ENCODE measurements at regions not wholly inside any gene's neighbourhood (a gene's known extent, or its start where the extent isn't known, plus 50 kb on each side); places are given as distances from the start of the nearest gene placed in this dataset.
"Not testable (repeated sequence)": the region's sequence is repeated elsewhere in the genome, so short reads cannot be mapped to it uniquely, and the experiment has no call there.

- DNase-seq = no peak
These were observed 362.0 kb upstream of the BOD1L1 start for GRCh38 chr4:13989501-13989900.

DNA sequence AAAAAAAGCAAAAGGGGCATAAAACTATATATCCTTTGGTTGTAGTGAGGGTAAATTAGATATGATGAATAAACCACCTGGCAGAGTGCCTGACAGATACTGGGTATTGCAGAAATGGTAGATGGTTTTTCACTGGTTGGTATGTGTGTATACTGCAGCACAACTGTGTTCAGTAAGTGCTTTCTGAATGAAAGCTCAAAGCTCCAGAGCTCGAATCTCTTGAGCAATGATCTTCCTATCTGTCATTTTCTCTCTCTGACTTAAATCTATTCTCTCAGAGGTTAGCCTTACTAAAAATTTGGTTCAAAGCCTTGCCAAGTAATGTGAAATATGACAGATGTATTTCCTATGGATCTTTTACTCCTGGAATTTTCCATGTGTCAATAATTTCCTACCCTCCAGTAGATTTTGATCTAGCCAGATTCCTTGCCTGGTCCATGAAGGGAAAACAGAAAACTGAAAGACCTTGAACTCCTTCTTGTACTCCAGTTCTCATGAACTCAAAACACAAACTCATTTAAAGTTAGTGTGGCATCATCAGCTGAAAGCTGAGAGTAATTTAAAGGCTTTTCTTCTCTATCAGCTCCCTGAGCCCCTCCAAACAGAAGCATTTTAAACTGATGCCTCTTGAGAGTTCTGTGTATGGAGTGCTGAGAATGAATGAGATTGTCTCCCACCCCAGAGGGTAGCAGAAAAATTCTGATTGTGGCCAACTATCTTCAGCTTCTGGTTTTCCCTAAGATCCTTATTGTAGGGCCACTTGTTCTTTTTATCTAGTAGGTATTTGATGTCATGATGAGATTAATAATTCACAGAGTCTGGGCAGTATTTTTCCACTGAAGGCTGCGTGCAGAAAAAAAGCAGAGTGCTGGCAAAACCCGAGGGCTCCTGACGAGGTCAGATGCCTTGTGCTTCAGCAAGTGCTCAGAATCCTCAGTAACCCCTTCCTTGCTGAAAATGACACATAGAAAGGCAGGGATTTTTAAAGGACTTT, 363.4 kb upstream of the BOD1L1 start:
- no peak for DNase-seq

- DNase-seq = no peak
These were observed 364.5 kb upstream of the BOD1L1 start for GRCh38 chr4:13992041-13992440.

DNA sequence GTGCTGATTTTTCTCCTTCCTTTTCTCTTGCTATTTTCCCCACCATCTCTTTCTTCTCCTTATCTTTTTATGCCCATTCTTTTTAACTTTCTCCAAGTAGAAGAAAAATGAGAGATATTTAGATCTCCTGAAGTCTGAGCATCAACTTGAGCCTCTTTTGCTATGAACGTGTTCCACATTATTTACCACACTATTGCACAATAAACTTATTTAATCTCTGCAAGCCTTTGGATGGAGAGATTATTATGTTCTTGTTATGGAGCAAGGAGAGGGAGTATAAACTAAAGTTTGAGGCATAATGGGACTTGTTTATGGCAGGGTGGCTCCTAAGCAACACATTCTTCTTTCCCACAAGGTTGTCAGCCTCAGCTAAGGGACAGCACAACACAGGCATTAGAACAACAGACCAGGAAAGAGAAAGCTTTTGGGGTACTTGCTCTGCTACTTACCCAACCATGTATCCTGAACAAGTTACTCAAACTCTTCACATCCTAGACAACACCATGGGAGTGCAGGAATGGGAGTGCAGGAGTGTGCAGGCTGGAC, 365.5 kb upstream of the BOD1L1 start:
- no peak for DNase-seq

DNA sequence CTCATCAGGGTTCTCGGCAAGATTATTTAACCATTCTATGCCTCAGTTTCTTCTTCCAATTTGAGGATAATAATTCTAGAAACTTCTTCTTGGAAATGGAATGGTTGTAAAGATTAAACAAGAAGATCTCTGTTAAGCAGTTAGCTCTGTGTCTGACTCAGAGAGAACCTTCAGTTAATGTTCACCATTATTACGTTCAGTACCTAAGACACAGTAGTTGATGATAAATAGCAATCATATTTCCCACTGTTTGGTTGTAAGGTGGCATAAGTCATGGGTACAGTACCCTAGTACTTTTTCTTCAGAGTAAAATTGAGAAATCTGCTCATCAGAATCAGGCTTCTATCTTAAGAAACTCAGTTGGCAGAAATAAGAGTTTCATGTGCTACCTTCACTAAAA, 366.5 kb upstream of the BOD1L1 start:
- DNase-seq = no peak

- no peak for DNase-seq
These were observed 371.4 kb upstream of the BOD1L1 start for GRCh38 chr4:13998850-13999445.

- no peak for DNase-seq
These were observed 372.7 kb upstream of the BOD1L1 start for GRCh38 chr4:14000091-14000814.

DNA sequence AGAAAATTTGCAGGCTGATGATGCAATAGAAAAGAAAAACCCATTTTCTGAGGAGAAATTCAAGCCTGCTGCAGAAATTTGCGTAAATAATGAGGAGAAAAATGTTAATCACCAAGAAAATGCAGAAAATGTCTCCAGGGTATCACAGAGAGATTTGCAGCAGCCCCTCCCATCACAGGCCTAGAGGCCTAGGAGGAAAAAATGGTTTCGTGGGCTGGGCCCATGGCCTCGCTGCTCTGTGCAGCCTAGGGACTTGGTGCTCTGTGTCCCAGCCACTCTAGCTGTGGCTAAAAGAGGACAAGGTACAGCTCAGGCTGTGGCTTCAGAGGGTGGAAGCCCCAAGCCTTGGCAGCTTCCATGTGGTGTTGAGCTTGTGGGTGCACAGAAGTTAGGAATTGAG, 374.8 kb upstream of the BOD1L1 start:
- not testable (repeated sequence) for DNase-seq

DNA sequence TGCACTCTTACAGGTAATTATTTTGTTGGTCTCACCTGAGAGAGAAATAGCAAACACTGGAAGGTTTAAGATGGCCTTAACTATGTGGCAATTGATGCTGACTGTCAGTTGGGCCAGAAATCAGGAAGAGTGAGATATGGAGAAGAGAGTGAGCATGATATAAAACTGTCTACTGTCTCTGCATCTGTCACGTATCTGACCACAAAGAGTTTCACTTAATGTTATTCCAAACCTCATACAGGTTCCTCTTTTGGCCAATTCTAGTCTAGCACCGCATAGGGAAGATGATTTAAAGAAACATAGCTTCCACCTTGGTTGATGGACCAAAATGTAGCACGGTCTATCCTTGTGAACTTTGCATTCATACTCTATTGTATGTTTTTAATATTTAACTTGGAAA, 381.0 kb upstream of the BOD1L1 start:
- no peak for DNase-seq

- DNase-seq = peak; percentile 7
These were observed 390.8 kb upstream of the BOD1L1 start for GRCh38 chr4:14018191-14018853.

- no peak for DNase-seq
These were observed 394.9 kb upstream of the BOD1L1 start for GRCh38 chr4:14022456-14022855.

DNA sequence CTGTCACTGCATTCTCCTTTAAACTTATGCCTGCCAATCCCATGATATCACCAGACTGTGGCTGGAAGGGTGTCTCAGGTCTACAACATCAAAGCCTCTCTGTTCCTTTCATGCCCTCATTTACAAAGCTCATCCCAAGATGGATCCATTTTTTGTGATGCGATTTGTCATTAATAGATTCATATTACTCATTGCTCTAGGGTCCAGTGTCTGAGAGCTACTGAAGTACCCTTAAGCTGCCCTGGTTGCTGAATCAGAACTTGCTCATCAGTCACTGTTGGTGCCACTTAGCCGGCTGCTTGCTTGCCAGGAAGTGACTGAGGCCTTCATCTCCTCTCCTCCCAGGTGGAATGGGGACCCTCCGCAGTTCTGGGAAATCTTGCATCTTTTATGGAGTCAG, 395.5 kb upstream of the BOD1L1 start:
- no peak for DNase-seq

DNA sequence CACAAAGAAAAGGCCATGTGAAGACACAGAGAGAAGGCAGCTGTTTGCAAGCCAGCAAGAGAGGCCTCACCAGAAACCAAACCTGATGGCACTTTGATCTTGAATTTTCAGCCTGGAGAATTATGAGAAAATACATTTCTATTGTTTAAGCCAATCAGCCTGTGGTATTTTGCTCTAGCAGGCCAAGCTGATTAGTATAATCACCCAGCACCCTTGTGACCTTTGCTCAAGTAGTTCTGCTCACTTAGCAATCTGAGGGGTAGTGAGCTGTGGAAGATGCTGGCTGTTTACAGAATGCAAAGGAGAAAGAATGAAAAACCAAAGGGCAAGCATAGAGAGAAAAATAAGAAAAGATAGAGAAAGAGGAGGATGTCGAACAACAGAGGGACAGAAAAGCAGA, 396.4 kb upstream of the BOD1L1 start:
- DNase-seq = peak; percentile 64

GRCh38 chr4:14025111-14025510, 397.6 kb upstream of the BOD1L1 start:
- no peak for DNase-seq

DNA sequence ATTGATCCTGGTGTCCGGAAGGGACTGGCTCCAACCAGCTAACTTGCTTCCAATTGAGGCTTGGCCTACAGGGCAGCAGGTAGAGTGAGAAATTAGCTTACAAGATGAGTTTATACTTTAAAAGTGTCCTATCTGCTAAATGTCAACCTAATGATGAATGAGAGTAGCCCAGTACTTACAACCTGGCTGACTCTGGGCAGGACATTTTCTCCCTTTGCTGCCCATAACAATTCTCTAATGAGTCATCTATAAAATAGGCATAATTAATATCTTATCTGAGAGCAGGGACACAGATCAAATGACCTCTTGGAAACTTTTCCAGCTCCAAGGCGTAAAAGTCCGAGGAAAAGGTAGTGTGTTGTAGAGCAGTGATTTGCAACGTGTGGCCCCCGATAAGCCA, 398.4 kb upstream of the BOD1L1 start:
- DNase-seq = no peak

DNA sequence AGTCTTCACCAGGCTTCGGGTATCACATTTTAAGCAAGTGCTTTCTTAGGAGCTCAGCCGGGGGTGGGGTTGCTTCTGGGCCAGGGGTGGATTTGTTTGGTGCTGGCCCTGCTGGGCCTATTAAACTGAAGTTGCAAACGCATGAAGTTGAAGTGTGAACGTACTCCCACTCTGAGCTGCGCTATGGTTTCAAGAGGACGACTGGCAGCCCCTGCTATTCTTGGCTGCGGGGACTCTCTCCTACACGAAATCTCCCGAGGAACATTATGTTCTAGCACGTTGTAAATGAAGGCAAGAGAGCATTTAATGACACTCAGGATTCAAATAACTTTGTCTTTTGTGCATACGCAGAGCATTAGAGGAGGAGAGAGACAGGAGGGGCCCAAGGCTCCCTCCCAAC, 401.3 kb upstream of the BOD1L1 start:
- DNase-seq = no peak

DNA sequence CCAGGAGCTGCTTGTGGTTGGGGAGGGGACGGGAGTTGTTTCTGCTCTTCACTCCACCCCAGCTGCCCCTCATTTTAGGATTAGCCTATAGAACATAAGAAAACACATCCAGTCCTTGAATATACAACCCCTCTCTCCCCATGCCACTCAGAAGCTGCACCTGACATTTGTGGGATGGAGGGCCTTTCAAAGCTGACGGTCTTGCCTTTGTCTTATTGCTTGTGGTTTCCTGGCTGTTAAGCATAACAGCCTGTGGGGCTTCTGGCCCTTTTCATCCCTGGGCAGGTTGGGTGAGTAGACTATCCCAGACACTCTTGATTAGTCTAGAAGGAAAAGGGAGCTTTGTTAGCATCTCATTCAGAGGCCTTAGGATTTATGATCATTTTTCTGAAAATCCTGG, 407.6 kb upstream of the BOD1L1 start:
- DNase-seq = no peak

DNA sequence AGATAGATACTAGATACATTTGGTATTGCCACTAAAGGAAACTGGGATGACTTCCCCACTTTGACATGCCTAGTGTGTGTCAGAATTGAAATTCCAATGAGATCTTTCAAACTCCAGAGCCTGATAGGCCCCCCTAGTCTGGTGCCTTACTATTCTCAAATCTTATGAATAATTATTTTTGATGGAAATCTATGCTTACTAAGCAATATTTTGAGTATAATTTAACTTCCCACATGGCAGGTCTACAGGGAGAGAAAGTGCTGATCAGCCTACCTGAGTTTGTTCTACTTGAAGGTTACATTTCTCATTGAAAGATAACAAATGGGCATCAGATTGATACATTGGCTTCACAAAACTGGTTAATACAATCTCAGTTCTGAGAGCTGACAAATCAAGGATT, 415.7 kb upstream of the BOD1L1 start:
- DNase-seq = no peak

DNA sequence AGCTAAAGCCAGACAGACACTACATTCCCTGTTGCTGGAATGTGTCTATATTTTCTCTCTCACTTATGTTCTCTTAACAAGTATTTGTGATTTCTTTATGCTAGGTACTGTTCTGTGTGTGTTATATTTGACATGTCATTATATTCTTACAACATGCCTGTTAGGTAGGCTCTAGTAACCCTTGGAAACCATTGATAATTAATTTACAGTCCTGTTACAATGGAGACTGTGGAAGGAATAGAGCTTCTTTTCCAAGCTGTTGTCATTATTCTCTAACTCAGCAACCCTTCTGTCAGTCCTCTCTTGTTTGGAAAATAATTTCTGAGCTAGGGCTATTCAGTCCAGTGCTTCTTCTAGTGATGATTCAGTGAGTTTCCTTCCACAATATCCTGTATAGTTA, 419.1 kb upstream of the BOD1L1 start:
- DNase-seq = no peak

DNA sequence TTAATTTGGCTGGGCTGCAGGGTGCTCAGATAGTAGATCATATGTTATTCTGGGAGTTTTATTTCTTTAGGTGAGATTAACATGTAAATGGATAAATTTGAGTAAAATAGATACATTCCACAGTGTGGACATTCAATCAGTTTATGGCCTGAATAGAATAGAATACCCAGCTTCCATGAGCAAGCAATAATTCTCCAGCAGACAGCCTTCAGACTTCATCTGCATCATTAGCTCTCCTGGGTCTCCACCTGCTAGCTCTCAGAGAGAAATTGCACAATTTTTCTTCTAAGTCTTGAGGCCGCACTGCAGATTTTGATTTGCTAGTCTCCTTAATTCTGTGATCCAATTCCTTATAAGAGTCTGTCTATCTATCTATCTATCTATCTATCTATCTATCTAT, 420.3 kb upstream of the BOD1L1 start:
- DNase-seq = no peak

DNA sequence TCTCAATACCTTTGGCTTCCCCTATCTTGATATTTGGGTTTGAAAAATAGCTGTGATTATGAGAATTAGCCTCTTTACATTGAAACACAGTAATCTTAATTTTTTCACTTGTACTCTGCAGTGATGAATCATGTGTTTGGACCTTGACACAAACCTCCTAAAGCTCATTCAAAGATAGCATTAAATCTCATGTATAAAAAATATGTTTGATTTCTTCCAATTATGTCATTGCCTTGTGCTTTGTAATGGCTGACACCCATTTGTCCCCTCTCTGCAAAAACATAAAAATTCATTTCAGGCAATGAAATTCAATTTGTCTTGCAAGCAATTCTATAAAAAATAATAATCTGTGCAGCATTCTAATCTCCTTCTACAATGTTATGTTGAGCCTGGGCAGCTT, 422.4 kb upstream of the BOD1L1 start:
- DNase-seq = no peak

- DNase-seq = no peak
These were observed 425.8 kb upstream of the BOD1L1 start for GRCh38 chr4:14053291-14053690.

DNA sequence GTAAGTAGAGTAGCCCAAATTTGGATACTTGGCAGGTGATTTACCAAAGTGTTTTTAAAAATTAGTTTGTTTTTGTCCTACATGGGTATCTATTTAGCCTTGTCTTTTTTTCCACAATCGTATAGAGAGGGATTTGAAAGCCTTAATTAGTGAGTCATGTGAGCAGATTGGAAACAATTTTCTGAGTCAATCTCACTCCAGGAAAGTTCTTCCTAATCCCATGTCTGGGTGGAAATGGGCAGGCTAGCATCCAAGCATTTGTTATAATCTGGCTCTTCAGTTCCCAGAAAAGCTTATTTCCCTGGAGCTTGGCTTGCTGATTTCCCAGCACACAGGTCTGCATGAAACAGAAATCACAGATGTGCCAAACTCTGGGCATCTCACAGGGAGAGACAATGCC, 426.9 kb upstream of the BOD1L1 start:
- DNase-seq = peak; percentile 10

Data from NCI-H82 (cell line).